ENCODE measurements at regions not wholly inside any gene's neighbourhood (a gene's known extent, or its start where the extent isn't known, plus 50 kb on each side); places are given as distances from the start of the nearest gene placed in this dataset.
"Not testable (repeated sequence)": the region's sequence is repeated elsewhere in the genome, so short reads cannot be mapped to it uniquely, and the experiment has no call there.

DNA sequence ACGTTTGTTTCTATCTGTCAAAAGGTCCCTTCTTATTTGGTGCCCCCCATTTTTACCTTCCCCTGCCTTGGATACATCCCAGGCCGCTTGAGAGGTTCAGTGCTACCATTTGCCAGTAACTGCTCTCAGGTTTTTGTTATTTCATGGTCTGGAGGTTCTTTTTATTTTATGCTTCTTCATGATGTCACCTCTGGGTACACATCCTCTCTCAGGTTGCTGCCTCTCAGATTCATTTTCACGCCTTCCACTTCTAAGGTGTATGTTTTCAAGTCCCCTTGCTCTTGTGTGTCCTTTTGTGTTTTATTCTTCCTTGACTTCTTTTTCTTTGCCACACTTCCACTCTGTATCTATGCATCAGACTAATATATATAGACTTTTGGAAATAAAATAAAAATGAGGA is 640.1 kb upstream of the AADAT start:
- in situ Hi-C loops (cut with HindIII; ENCODE audit: low sequenced_read_pairs), result no loop called here

GRCh38 chr4:170729236-170729635 is 639.5 kb upstream of the AADAT start:
- in situ Hi-C loops (cut with HindIII; ENCODE audit: low sequenced_read_pairs), result no loop called here

DNA sequence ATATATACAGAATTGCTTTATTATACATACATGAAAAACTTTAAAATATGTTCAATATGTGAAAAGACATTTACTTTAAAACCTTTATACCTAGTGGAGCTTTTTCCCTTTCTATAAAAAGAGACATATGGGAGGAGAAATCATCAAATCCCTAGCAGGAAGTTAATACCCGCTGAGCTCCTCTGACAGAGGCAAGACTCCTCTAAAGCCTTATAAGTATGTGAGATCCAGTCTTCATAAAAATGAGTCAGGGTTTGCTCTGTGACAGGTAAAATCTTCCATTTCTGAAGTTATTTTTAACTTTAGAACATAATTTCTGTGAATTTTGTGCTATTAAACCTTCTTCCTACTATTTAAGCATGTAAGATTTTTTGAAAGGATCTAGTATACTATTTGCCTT is 634.4 kb upstream of the AADAT start:
- in situ Hi-C loops (cut with HindIII; ENCODE audit: low sequenced_read_pairs), result no loop called here

GRCh38 chr4:170723171-170723570 is 633.4 kb upstream of the AADAT start:
- in situ Hi-C loops (cut with HindIII; ENCODE audit: low sequenced_read_pairs), result no loop called here

- in situ Hi-C loops (cut with HindIII; ENCODE audit: low sequenced_read_pairs), result no loop called here
Measured at GRCh38 chr4:170721812-170722373, 632.1 kb upstream of the AADAT start.

GRCh38 chr4:170716868-170717267 is 627.1 kb upstream of the AADAT start:
- in situ Hi-C loops (cut with HindIII; ENCODE audit: low sequenced_read_pairs), result no loop called here

DNA sequence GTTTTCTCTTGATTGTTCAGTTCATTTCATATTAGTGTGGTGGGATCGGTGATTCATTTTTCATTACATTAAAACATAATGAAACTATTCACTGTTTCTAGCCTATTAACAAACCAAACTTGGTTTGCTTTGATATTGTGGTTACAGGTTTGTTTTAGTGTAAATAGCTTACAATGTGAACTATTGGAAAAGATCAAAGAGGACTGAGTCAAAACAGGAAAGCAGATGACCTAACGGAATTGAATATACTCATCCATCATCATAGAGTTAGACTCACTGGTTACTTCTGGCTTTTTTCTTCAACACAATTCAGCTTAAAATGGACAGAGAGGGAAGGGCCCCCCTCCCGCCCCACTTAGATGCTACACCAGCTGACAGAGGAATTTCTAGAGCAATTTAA is 616.2 kb upstream of the AADAT start:
- in situ Hi-C loops (cut with HindIII; ENCODE audit: low sequenced_read_pairs), result no loop called here

- in situ Hi-C loops (cut with HindIII; ENCODE audit: low sequenced_read_pairs), result no loop called here
Measured at GRCh38 chr4:170700064-170700463, 610.3 kb upstream of the AADAT start.

- in situ Hi-C loops (cut with HindIII; ENCODE audit: low sequenced_read_pairs), result no loop called here
Measured at GRCh38 chr4:170698334-170698733, 608.6 kb upstream of the AADAT start.

GRCh38 chr4:170697845-170698244 is 608.1 kb upstream of the AADAT start:
- in situ Hi-C loops (cut with HindIII; ENCODE audit: low sequenced_read_pairs), result no loop called here

DNA sequence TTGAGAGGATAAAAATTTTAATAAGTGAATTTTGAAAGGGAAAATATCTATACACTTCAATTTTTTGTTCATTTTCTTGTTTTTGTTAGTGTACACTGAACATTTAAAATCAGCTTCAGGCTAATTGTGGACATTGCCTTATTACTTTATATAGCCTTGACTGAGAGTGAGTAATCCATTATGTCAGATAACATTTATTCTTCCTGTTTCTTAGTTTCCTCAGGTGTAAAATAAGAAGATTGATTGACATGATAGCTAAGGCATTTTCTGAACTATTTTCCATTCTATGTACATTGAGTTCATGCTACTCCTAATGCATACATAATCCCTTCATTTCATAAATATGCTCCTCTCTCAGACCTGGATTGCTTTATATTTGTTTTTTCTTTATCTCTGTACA is 607.3 kb upstream of the AADAT start:
- in situ Hi-C loops (cut with HindIII; ENCODE audit: low sequenced_read_pairs), result no loop called here

- in situ Hi-C loops (cut with HindIII; ENCODE audit: low sequenced_read_pairs), result no loop called here
Measured at GRCh38 chr4:170691168-170691567, 601.4 kb upstream of the AADAT start.

- in situ Hi-C loops (cut with HindIII; ENCODE audit: low sequenced_read_pairs), result no loop called here
Measured at GRCh38 chr4:170687751-170688150, 598.0 kb upstream of the AADAT start.

GRCh38 chr4:170685701-170686100 is 595.9 kb upstream of the AADAT start:
- in situ Hi-C loops (cut with HindIII; ENCODE audit: low sequenced_read_pairs), result not testable (repeated sequence)

DNA sequence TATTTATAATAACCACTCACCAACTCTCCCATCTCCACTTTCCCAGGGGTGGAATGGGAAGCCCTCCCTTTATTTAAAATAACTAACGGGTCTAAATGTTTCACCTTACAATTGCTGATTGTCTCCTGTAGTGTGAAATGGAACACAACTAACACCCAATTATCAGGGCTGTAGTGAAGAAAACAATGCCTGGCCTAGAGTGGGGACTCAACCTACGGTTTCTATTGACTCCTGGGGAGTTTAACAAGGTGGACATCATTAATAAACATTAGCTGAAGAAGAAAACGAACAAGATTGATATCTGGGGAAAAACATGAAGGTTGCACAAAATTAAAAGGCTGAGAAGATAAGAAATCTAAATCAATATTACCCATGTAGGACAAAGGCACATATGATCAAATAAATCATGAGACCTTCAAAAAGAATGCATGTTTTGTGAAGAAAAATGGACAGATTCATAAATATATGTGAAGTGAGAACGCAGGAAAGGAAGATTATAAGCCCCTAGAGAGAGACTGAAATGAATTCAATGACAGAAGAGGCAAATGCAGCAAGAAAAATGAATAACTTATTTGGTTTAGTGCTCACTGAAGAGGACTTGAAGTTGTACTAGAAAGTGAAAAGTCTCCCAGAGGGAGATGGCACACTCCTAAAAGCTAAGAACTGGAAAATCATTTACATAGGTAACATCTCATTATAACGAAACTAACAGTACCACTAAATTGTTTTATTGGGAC is 593.0 kb upstream of the AADAT start:
- in situ Hi-C loops (cut with HindIII; ENCODE audit: low sequenced_read_pairs), result no loop called here

DNA sequence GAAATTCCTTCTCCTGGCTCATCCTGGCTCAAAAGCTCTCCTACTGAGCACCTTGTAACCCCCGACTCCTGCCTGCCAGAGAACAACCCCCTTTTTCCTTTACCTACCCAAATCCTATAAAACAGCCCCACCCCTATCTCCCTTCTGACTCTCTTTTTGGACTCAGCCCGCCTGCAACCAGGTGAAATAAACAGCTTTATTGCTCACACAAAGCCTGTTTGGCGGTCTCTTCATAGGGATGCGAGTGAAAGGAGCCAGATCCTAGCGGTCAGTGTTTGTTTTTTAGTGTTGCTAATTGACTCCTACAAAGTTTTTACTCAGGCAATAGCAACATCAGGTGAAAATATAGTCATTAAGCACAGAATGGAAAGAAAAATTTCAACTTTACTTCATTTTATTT is 592.3 kb upstream of the AADAT start:
- in situ Hi-C loops (cut with HindIII; ENCODE audit: low sequenced_read_pairs), result not testable (repeated sequence)

DNA sequence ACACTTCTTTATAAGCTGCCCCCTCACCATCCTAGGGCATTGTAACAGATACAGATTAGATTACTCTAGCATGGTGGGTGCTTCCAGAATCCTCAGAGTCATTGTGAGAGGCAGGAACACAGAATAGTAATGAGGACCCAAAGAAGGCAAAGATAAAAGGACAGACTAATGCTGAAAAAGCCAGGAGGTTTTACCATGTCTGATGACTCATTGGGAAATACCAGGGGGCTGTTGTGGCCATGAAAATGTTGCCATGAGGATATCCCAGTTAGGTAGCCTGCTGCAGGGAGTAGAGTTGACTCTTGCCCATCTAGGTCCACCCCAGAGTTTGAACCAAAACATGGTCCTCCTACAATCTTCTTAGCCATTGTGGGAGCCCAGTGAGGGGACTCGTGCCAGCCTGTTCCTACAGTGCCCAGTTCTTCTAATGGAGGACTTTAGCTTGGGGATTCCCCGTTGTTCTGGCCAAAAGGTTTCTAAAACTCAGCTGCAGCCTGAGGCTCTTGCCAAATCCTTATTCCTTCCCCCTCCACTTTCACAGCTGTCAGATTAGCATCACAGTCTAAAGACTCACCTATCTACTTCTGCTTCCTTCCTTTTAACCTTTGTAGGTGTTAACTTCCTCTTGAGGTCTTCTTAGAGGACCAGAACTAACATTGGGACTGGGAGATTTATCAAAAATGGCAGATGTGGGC is 586.0 kb upstream of the AADAT start:
- in situ Hi-C loops (cut with HindIII; ENCODE audit: low sequenced_read_pairs), result no loop called here

DNA sequence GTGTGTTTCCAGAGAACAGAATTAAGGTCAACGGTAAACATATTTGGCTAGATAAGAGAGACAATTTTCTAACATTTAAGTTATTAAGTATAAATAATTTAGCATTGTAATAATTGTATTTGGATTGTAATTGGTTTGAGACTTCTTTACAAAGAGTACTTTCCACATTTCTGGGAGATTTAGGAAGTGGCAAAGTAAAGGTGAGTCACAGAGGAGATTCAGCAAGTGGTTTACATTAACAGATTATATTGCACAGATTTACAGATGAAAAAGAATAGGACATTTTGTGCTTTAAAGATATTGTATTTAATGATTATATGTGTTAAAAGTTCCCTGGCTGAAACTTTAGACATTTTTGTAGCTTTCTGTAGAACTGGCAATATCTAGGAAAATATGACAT is 584.4 kb upstream of the AADAT start:
- in situ Hi-C loops (cut with HindIII; ENCODE audit: low sequenced_read_pairs), result no loop called here

DNA sequence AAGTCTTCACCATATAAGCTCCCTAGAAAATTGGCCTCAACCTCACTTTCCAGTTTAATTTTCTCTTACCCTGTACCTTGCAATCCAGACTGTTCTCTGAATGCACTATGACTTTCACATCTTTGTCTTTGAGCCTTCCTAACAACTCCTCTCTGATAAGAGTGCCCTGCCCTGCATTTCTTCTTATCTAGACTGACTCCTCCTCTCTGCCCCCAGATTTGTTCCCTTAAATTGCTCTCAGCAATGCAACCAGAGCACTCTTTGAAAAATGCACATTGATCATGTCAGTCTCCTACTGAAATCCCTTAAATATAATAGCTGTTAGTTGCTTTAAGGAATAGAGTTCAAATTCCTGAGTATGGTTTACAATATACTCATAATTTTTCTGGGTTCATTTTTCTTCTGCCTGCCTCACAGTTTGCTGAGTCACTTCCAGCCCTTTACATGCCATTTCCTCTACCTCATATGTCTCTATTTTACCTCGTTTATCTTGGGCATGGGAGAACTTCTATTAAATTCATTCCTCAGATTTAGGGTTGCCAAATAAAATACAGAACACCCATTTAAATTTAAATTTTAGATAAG is 582.7 kb upstream of the AADAT start:
- in situ Hi-C loops (cut with HindIII; ENCODE audit: low sequenced_read_pairs), result no loop called here

GRCh38 chr4:170671171-170671570 is 581.4 kb upstream of the AADAT start:
- in situ Hi-C loops (cut with HindIII; ENCODE audit: low sequenced_read_pairs), result no loop called here

- in situ Hi-C loops (cut with HindIII; ENCODE audit: low sequenced_read_pairs), result no loop called here
Measured at GRCh38 chr4:170667814-170668213, 578.1 kb upstream of the AADAT start.

DNA sequence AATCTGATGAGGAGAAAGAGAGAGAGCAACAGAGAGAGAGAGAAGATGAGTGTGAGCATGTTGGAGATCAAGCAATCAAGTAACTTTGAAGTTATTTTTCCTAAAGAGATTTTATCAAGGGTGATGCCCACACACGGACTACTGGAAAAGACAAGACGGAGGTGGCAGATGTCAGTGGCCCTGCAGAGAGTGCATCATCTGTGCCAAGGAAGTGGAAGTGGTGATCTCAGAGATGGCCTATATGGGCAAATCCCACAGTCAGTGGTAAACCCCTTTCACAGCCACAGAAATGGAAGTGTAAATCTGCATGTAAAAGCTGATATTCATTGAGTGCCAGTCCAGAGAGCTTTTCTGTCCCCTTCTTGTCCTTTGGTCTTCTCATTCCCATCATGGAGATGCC is 577.2 kb upstream of the AADAT start:
- in situ Hi-C loops (cut with HindIII; ENCODE audit: low sequenced_read_pairs), result no loop called here
